Suprapubic skin (tissue), 4 donors: ENCODE measurements at regions not wholly inside any gene's neighbourhood (a gene's known extent, or its start where the extent isn't known, plus 50 kb on each side); places are given as distances from the start of the nearest gene placed in this dataset.
"Not testable (repeated sequence)": the region's sequence is repeated elsewhere in the genome, so short reads cannot be mapped to it uniquely, and the experiment has no call there.

ENCODE experiments used
- DNase-seq, 2 donors: peaks; one replicate each; pipeline ENCODE4 v3.0.0-alpha.2; 2019; ENCODE audit warnings: low spot score in 2 of 2
- H3K27ac ChIP-seq: fragments of 200-600 bp; sonication (generic); one replicate; pipeline ENCODE4 v1.5.1; 2019
- H3K27me3 ChIP-seq: fragments of 200-600 bp; sonication (generic); one replicate; pipeline ENCODE4 v1.5.1; 2019
- H3K36me3 ChIP-seq: fragments of 200-600 bp; sonication (generic); one replicate; pipeline ENCODE4 v1.5.1; 2019
- H3K4me1 ChIP-seq: fragments of 200-600 bp; sonication (generic); one replicate; pipeline ENCODE4 v1.5.1; 2019
- H3K4me3 ChIP-seq: fragments of 200-600 bp; sonication (generic); one replicate; pipeline ENCODE4 v1.5.1; 2019; ENCODE audit warnings: mild to moderate bottlenecking
- H3K9me3 ChIP-seq: fragments of 200-600 bp; sonication (generic); one replicate; pipeline ENCODE4 v1.5.1; 2019
- EP300 ChIP-seq: sonication (generic); formaldehyde crosslinking; IDR thresholded peaks from one replicate; pipeline ENCODE4 v1.6.1; 2017; ENCODE audit warnings: antibody characterized with exemption
- POLR2A ChIP-seq, 2 donors: fragments of 450-650 bp; IDR thresholded peaks; one replicate each; pipeline ENCODE4 v1.6.1; 2017; ENCODE audit warnings: antibody characterized with exemption in 2 of 2, mild to moderate bottlenecking in 2 of 2, moderate library complexity in 2 of 2
- POLR2AphosphoS5 ChIP-seq, 3 donors: sonication (generic); formaldehyde crosslinking; IDR thresholded peaks; one replicate each; pipeline ENCODE4 v1.6.1; 2017; ENCODE audit warnings: antibody characterized with exemption in 3 of 3
- WGBS: methylation state at CpG from one replicate; pipeline ENCODE4 v1.1.5; 2018; 5-methylcytosine and 5-hydroxymethylcytosine counted together
- TF ChIP-seq, protein P1 (sequence below), 2 donors: fragments of 200-600 bp in 1 of 2; fragments of 450-650 bp in 1 of 2; sonication (generic) in 1 of 2; IDR thresholded peaks; one replicate each; pipeline ENCODE4 v1.5.1; 2016 to 2019; ENCODE audit warnings: antibody characterized with exemption in 2 of 2, mild to moderate bottlenecking in 1 of 2, moderate library complexity in 1 of 2

DNA sequence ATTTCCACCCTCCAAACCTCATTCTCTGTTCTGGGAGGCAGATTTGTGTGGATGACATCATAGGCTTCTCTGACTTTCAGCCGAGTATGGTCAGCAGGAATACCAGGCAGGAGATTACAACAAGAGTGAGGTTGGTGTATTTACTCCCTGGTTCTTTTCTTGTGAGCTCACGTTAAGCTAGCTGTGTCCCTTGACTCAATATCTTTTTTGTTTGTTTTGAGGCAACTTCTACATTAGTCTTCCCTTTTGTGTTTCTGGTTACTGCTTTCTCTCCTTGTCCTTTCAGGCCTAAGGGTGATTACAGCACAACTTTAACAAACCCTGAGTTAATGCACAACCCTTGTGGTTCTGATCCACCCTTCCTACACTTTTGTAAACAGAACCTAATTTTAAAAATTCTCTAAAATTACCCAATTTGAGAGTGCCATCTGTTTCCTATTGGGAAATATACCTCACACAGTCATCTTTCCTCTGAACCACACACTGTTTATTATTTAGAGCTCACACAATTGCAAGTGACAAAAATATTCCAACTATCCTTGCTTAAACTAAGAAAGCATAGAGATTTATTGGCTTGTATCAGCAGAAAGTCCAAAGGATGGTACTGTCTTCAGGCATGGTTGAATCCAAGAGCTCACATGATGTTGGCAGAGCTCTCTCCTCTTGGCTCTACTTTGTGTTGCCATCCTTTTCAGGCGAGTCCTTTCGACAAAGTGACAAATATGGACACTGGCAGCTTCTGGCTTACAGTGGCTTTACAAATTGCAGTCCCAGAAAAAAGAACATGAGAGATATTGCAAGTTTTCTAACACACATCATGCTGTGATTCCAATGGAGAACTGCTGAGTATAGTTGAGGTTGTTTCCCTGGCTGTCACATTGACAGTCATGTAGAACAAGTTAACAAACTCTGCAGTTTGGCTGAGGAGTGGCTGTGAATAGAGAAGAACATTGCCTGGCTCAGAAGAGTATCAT, 150.5 kb upstream of the DDIT4L start:
- H3K4me1 ChIP-seq = no peaks in the 10 kb centered on the region
- DNase-seq = no peak
- H3K27ac ChIP-seq = peak overlapping the region; percentile 54
- TF ChIP-seq, protein P1, sequence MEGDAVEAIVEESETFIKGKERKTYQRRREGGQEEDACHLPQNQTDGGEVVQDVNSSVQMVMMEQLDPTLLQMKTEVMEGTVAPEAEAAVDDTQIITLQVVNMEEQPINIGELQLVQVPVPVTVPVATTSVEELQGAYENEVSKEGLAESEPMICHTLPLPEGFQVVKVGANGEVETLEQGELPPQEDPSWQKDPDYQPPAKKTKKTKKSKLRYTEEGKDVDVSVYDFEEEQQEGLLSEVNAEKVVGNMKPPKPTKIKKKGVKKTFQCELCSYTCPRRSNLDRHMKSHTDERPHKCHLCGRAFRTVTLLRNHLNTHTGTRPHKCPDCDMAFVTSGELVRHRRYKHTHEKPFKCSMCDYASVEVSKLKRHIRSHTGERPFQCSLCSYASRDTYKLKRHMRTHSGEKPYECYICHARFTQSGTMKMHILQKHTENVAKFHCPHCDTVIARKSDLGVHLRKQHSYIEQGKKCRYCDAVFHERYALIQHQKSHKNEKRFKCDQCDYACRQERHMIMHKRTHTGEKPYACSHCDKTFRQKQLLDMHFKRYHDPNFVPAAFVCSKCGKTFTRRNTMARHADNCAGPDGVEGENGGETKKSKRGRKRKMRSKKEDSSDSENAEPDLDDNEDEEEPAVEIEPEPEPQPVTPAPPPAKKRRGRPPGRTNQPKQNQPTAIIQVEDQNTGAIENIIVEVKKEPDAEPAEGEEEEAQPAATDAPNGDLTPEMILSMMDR (IDR thresholded peaks at IDR 0.05) = no peak
- no peak overlapping the region for H3K4me3 ChIP-seq
- H3K9me3 ChIP-seq = peaks cover 4% of the 10 kb centered on the region
- 58% methylated on average over 4 of the region's 4 CpGs for WGBS
- H3K36me3 ChIP-seq = no peaks in the 10 kb centered on the region
- H3K27me3 ChIP-seq = no peaks in the 10 kb centered on the region

DNA sequence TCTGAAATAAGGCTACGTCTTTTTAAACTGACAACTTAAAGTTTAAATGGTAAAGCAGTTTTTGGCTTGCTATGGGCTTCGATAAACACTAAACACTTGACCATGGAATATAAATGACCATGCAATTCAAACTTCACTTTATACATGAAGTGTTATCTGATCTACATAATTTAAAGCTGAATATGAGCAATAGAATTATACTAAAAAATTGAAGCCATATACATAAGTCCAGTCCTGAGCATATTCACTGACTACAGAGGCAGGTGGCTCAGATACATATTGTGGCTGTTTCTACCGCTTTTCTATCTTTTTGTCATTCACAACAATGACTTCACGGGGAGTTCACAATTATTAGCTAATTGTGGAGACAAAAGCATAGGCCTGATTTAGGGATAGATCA, 149.6 kb upstream of the DDIT4L start:
- H3K9me3 ChIP-seq = peaks cover 4% of the 10 kb centered on the region
- H3K4me3 ChIP-seq = no peak overlapping the region
- TF ChIP-seq, protein P1 (IDR thresholded peaks at IDR 0.05) = no peak
- TF ChIP-seq EP300 (no peak), POLR2A (IDR thresholded peaks at IDR 0.05) (no peak), POLR2AphosphoS5 (IDR thresholded peaks at IDR 0.05) (no peak)
- H3K36me3 ChIP-seq = no peaks in the 10 kb centered on the region
- DNase-seq = no peak
- H3K27ac ChIP-seq = no peak overlapping the region
- H3K4me1 ChIP-seq = no peaks in the 10 kb centered on the region
- 94% methylated on average over 4 of the region's 4 CpGs for WGBS
- no peaks in the 10 kb centered on the region for H3K27me3 ChIP-seq

DNA sequence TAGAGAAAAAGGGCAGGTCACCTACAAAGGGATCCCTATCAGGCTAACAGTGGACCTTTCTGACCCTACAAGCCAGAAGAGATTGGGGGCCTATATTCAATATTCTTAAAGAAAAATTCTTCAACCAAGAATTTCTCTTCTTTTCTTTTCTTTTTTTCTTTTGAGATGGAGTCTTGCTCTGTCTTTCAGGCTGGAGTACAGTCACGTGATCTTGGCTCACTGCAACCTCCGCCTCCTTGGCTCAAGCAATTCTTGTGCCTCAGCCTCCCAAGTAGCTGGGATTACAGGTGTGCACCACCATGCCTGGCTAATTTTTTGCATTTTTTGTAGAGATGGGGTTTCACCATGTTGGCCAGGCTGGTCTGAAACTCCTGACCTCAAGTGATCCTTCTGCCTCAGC, 143.2 kb upstream of the DDIT4L start:
- H3K4me1 ChIP-seq, H3K27me3 ChIP-seq, H3K9me3 ChIP-seq, H3K27ac ChIP-seq, DNase-seq, H3K4me3 ChIP-seq, H3K36me3 ChIP-seq: not testable (repeated sequence)
- WGBS = 89% methylated on average over 2 of the region's 2 CpGs

DNA sequence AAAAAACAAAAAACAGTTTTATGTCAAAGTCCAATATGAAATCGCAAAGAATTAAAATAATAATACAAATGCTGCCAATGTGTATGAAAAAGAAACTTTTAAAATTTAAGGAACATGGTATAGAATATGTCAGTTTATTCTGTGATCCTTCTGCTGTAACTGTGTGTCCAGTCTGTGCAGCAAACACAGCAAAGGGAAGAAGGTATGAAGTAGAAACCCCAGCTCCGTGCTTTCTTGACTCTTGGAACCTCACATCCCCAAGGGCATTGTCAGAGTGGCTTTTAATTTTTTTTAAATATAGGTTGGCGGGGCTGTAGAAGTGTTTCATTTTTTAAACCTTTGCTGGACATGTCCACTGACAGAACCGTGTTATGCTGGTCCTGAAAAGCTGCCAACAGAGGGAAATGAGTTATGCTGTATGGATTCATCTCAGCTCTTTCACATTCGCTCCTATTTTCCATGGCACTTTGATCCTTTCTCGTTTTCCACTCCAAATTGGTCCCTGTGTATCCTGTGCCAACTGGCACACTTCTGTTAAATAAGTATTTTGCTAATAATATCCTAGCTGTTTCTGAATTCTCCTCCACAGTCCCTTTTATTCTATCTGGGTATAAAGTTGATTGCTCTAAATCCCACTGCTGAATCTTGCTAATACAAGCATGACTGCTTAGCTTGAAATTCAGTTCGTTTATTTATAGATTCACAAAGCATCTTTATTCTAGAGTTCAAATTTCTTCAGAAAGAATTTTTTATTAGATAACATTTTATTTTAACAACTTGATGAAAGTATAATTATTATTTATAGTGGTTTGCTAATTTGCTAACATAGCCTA, 127.0 kb upstream of the DDIT4L start:
- Histone ChIP-seq H3K9me3 (no peaks in the 10 kb centered on the region), H3K27me3 (no peaks in the 10 kb centered on the region), H3K27ac (no peak overlapping the region), H3K4me3 (no peak overlapping the region), H3K4me1 (no peaks in the 10 kb centered on the region), H3K36me3 (no peaks in the 10 kb centered on the region)
- DNase-seq = no peak
- WGBS = 18% methylated on average over 7 of the region's 7 CpGs
- no peak for TF ChIP-seq POLR2A (IDR thresholded peaks at IDR 0.05)

DNA sequence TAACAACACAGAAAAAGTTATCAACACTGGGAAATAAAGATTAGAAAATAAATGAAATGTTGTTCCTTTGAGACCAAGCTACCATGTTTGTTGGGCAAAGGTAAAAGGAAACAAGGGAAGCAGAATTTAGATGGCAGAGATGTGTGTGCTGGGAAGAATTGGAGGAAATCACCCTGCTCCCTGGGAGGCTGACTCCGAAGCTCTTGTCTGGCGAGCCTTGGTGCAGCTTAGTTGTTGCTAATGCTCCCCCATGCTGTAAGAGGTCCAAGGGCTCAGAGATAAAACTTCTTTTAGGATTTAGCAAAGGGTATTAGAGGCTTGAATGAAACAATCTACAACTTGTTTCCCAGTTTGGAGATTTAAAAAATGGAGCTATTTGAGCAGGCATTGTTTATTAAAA, 123.8 kb upstream of the DDIT4L start:
- H3K27ac ChIP-seq = no peak overlapping the region
- WGBS = 66% methylated on average over 2 of the region's 2 CpGs
- DNase-seq = no peak
- no peak overlapping the region for H3K4me3 ChIP-seq
- no peaks in the 10 kb centered on the region for H3K9me3 ChIP-seq
- no peaks in the 10 kb centered on the region for H3K27me3 ChIP-seq
- no peaks in the 10 kb centered on the region for H3K4me1 ChIP-seq
- no peaks in the 10 kb centered on the region for H3K36me3 ChIP-seq
- no peak for TF ChIP-seq EP300
- no peak for TF ChIP-seq POLR2AphosphoS5 (IDR thresholded peaks at IDR 0.05)
- TF ChIP-seq POLR2A (IDR thresholded peaks at IDR 0.05) = no peak
- TF ChIP-seq, protein P1 (IDR thresholded peaks at IDR 0.05) = no peak

DNA sequence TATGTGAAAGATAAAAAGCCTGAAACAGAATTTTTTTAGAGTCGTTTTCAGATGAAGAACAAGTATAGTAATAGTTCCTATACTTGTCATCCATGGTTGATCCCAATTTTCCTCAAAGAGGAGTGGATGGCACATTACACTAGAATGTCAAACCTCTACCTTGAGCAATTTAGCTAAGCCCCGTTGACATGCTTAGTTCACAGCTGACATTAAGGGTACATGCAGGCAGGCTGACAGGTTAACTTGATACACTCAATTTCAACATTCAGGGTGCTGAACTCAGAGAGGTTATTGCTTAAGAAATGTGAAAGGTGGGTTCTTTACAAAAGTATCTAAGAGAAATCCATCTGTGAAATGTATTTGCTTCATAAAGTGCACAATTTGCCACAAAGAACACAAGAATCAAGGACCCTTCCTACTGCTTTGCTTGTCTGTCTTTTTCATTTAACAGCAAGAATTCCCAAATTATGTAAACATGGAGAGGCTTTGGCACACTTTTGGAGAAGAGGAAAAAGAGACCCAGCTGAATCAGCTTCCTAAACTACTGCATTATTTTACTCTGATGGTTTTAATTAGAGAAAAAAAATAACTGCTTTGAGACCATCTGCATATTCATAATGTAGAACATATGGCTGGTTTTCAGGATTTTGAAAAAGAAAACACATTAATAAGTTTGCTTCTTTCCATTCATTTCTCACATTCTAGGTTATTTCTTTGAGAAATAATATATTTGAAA, 122.5 kb upstream of the DDIT4L start:
- H3K27ac ChIP-seq = no peak overlapping the region
- no peaks in the 10 kb centered on the region for H3K4me1 ChIP-seq
- no peaks in the 10 kb centered on the region for H3K36me3 ChIP-seq
- WGBS = 76% methylated on average over 2 of the region's 2 CpGs
- H3K4me3 ChIP-seq = no peak overlapping the region
- DNase-seq = no peak
- no peaks in the 10 kb centered on the region for H3K9me3 ChIP-seq
- no peak for TF ChIP-seq EP300
- TF ChIP-seq POLR2AphosphoS5 (IDR thresholded peaks at IDR 0.05) = no peak
- TF ChIP-seq POLR2A (IDR thresholded peaks at IDR 0.05) = no peak
- TF ChIP-seq, protein P1 (IDR thresholded peaks at IDR 0.05) = no peak
- H3K27me3 ChIP-seq = no peaks in the 10 kb centered on the region
